ENCODE measurements at regions not wholly inside any gene's neighbourhood (a gene's known extent, or its start where the extent isn't known, plus 50 kb on each side); places are given as distances from the start of the nearest gene placed in this dataset.
"Not testable (repeated sequence)": the region's sequence is repeated elsewhere in the genome, so short reads cannot be mapped to it uniquely, and the experiment has no call there.

DNA sequence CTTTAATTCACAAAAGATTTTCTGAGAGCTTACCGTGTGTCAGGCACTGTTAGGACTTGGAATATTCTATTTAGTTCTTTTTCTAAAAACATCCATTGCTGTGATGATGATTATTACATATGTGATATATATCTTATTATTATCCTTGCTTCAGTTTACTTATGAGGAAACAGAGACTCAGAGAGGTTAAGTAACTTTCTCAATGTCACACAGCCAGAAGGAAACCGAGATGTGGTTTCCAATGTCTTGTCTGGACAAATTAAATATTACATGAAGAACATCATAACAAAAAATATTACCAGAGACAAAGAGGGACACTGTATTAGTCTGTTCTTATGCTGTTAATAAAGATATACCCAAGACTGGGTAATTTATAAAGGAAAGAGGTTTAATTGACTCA lies 125.5 kb upstream of the DAP start:
- H3K27ac ChIP-seq (ENCODE audit: low read depth, low read length), result no peak overlapping the region

DNA sequence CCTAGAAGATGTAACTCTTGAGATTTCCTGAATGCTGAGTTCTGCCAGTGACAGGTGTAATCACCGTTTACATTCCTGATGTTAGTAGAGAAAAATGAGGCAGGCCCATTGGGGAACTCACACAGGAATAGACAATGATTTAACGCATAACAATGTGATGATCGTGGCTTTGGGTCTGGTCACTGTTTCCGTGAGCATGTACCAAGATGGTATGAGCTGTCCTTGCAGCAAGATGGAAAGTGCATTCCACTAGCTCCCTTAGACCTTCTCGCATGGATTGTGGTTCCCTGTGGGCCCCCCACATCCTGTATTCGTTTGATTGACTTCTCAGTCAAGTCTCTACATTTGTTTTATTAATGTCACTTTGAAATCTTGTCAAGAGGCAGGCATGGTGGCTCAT lies 124.0 kb upstream of the DAP start:
- no peak overlapping the region for H2AFZ ChIP-seq (ENCODE audit: low read length)
- H3K36me3 ChIP-seq (ENCODE audit: insufficient read depth, low read length), result no peaks in the 10 kb centered on the region
- H3K4me2 ChIP-seq (ENCODE audit: insufficient read depth, low read length), result no peak overlapping the region
- H3K9me3 ChIP-seq (ENCODE audit: low read depth, low read length), result no peaks in the 10 kb centered on the region
- H3K27ac ChIP-seq (ENCODE audit: low read depth, low read length), result no peak overlapping the region
- no peaks in the 10 kb centered on the region for H4K20me1 ChIP-seq (ENCODE audit: insufficient read depth, low read length)
- no peak overlapping the region for H3K4me3 ChIP-seq (ENCODE audit: insufficient read depth, low read length)
- DNase-seq (ENCODE audit: insufficient read length, low spot score, missing footprints), result no peak
- H3K79me2 ChIP-seq (ENCODE audit: insufficient read depth, low read length), result no peaks in the 10 kb centered on the region
- H3K27me3 ChIP-seq (ENCODE audit: insufficient read depth, low read length), result no peaks in the 10 kb centered on the region
- no peaks in the 10 kb centered on the region for H3K4me1 ChIP-seq (ENCODE audit: insufficient read depth, low read length)
- TF ChIP-seq, protein P1, sequence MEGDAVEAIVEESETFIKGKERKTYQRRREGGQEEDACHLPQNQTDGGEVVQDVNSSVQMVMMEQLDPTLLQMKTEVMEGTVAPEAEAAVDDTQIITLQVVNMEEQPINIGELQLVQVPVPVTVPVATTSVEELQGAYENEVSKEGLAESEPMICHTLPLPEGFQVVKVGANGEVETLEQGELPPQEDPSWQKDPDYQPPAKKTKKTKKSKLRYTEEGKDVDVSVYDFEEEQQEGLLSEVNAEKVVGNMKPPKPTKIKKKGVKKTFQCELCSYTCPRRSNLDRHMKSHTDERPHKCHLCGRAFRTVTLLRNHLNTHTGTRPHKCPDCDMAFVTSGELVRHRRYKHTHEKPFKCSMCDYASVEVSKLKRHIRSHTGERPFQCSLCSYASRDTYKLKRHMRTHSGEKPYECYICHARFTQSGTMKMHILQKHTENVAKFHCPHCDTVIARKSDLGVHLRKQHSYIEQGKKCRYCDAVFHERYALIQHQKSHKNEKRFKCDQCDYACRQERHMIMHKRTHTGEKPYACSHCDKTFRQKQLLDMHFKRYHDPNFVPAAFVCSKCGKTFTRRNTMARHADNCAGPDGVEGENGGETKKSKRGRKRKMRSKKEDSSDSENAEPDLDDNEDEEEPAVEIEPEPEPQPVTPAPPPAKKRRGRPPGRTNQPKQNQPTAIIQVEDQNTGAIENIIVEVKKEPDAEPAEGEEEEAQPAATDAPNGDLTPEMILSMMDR (IDR thresholded peaks at IDR 0.05; ENCODE audit: extremely low read depth, low read depth, low read length), result no peak

More for the DNA sequence above, 125.5 kb upstream of the DAP start:
- Histone ChIP-seq H4K20me1 (ENCODE audit: insufficient read depth, low read length) (no peaks in the 10 kb centered on the region), H3K9me3 (ENCODE audit: low read depth, low read length) (no peaks in the 10 kb centered on the region), H3K4me2 (ENCODE audit: insufficient read depth, low read length) (no peak overlapping the region), H2AFZ (ENCODE audit: low read length) (no peak overlapping the region), H3K27me3 (ENCODE audit: insufficient read depth, low read length) (no peaks in the 10 kb centered on the region), H3K4me1 (ENCODE audit: insufficient read depth, low read length) (no peaks in the 10 kb centered on the region), H3K4me3 (ENCODE audit: insufficient read depth, low read length) (no peak overlapping the region), H3K79me2 (ENCODE audit: insufficient read depth, low read length) (no peaks in the 10 kb centered on the region), H3K36me3 (ENCODE audit: insufficient read depth, low read length) (no peaks in the 10 kb centered on the region)
- DNase-seq (ENCODE audit: insufficient read length, low spot score, missing footprints), result no peak
- TF ChIP-seq, protein P1 (IDR thresholded peaks at IDR 0.05; ENCODE audit: extremely low read depth, low read depth, low read length), result no peak

DNA sequence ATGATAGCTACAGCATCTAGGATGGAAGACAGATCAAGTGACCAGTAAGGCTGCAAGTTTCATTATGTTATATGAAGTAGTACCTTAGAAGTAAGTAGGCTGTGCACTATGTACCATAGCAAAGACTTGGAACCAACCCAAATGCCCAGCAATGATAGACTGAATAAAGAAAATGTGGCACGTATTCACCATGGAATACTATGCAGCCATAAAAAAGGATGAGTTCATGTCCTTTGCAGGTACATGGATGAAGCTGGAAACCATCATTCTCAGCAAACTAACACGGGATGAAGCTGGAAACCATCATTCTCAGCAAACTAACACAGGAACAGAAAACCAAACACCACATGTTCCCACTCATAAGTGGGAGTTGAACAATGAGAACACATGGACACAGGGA lies 122.9 kb upstream of the DAP start:
- not testable (repeated sequence) for H3K36me3 ChIP-seq (ENCODE audit: insufficient read depth, low read length); H3K27ac ChIP-seq (ENCODE audit: low read depth, low read length); H3K4me2 ChIP-seq (ENCODE audit: insufficient read depth, low read length); H4K20me1 ChIP-seq (ENCODE audit: insufficient read depth, low read length); H3K9me3 ChIP-seq (ENCODE audit: low read depth, low read length); H3K79me2 ChIP-seq (ENCODE audit: insufficient read depth, low read length); DNase-seq (ENCODE audit: insufficient read length, low spot score, missing footprints); H3K4me3 ChIP-seq (ENCODE audit: insufficient read depth, low read length); H3K27me3 ChIP-seq (ENCODE audit: insufficient read depth, low read length); H3K4me1 ChIP-seq (ENCODE audit: insufficient read depth, low read length); H2AFZ ChIP-seq (ENCODE audit: low read length)

DNA sequence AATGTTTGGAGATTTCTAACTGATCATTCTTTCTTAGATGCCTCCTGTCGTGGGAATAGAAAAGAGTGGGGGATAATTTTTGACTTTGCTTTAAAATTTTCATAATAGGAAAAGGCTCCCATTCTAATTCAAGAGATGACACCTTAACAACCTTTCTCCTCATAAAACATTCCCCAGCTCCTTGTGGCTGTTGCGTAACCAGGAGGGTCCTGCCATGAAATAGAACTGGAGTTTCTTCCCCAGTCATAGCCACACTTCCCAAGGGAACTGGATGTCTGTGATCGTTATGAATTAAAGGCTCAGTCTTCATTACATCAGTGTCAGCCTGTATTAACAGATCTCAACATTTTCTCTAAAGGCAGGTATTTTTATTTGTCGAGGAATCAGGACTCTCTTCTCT lies 119.9 kb upstream of the DAP start:
- Histone ChIP-seq H3K4me3 (ENCODE audit: insufficient read depth, low read length) (no peak overlapping the region), H4K20me1 (ENCODE audit: insufficient read depth, low read length) (no peaks in the 10 kb centered on the region), H2AFZ (ENCODE audit: low read length) (no peak overlapping the region), H3K27me3 (ENCODE audit: insufficient read depth, low read length) (no peaks in the 10 kb centered on the region), H3K4me2 (ENCODE audit: insufficient read depth, low read length) (no peak overlapping the region), H3K27ac (ENCODE audit: low read depth, low read length) (no peak overlapping the region), H3K79me2 (ENCODE audit: insufficient read depth, low read length) (no peaks in the 10 kb centered on the region), H3K4me1 (ENCODE audit: insufficient read depth, low read length) (no peaks in the 10 kb centered on the region), H3K9me3 (ENCODE audit: low read depth, low read length) (no peaks in the 10 kb centered on the region), H3K36me3 (ENCODE audit: insufficient read depth, low read length) (no peaks in the 10 kb centered on the region)
- TF ChIP-seq, protein P1 (IDR thresholded peaks at IDR 0.05; ENCODE audit: extremely low read depth, low read depth, low read length), result no peak
- DNase-seq (ENCODE audit: insufficient read length, low spot score, missing footprints), result no peak

DNA sequence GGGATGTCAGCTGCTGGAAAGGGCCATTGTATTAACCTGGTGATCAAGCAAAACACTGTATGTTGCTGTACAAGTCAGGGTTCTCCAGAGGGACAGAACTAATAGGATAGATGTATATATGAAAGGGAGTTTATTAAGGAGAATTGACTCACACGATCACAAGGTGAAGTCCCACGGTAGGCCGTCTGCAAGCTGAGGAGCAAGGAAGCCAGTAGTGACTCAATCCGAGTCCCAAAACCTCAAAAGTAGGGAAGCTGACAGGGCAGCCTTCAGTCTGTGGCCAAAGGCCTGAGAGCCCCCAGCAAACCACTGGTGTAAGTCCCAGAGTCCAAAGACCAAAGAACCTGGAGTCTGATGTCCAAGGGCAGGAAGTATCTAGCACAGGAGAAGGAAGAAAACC lies 116.0 kb upstream of the DAP start:
- H4K20me1 ChIP-seq (ENCODE audit: insufficient read depth, low read length); H3K79me2 ChIP-seq (ENCODE audit: insufficient read depth, low read length); DNase-seq (ENCODE audit: insufficient read length, low spot score, missing footprints); H3K36me3 ChIP-seq (ENCODE audit: insufficient read depth, low read length); H2AFZ ChIP-seq (ENCODE audit: low read length); H3K4me3 ChIP-seq (ENCODE audit: insufficient read depth, low read length); H3K27ac ChIP-seq (ENCODE audit: low read depth, low read length); H3K4me1 ChIP-seq (ENCODE audit: insufficient read depth, low read length); H3K27me3 ChIP-seq (ENCODE audit: insufficient read depth, low read length); H3K4me2 ChIP-seq (ENCODE audit: insufficient read depth, low read length); H3K9me3 ChIP-seq (ENCODE audit: low read depth, low read length): not testable (repeated sequence)
